GM23248 (cell line): ENCODE measurements at regions not wholly inside any gene's neighbourhood (a gene's known extent, or its start where the extent isn't known, plus 50 kb on each side); places are given as distances from the start of the nearest gene placed in this dataset.

Experiments used
- DNase-seq: peaks from one replicate; pipeline ENCODE4 v3.0.0-alpha.2; 2015
- H2AFZ ChIP-seq: fragments of 200-600 bp; sonication (generic); 2 replicates; pipeline ENCODE4 v1.6.1; 2016; ENCODE audit warnings: antibody characterized with exemption
- H3F3A ChIP-seq: fragments of 200-600 bp; sonication (generic); 2 replicates; pipeline ENCODE4 v1.6.1; 2016; ENCODE audit warnings: mild to moderate bottlenecking, antibody characterized with exemption, mixed run types; ENCODE audit not compliant: insufficient read depth
- H3K27ac ChIP-seq: fragments of 200-600 bp; sonication (generic); 2 replicates; pipeline ENCODE4 v1.5.1; 2016; ENCODE audit warnings: mild to moderate bottlenecking
- H3K27me3 ChIP-seq: fragments of 200-600 bp; sonication (generic); replicated peaks from 2 replicates; pipeline ENCODE4 v1.6.1; 2016; ENCODE audit warnings: mild to moderate bottlenecking; ENCODE audit not compliant: insufficient read depth
- H3K36me3 ChIP-seq: fragments of 200-600 bp; sonication (generic); 2 replicates; pipeline ENCODE4 v1.6.1; 2016; ENCODE audit warnings: low read depth, mild to moderate bottlenecking
- H3K4me1 ChIP-seq: fragments of 200-600 bp; sonication (generic); 2 replicates; pipeline ENCODE4 v1.6.1; 2016; ENCODE audit warnings: mild to moderate bottlenecking; ENCODE audit not compliant: insufficient read depth
- H3K4me2 ChIP-seq: fragments of 200-600 bp; sonication (generic); one replicate; pipeline ENCODE4 v1.6.1; 2016; ENCODE audit warnings: mild to moderate bottlenecking; ENCODE audit not compliant: unreplicated experiment
- H3K4me3 ChIP-seq: fragments of 200-600 bp; sonication (generic); 2 replicates; pipeline ENCODE4 v1.5.1; 2016; ENCODE audit warnings: mild to moderate bottlenecking
- H3K79me2 ChIP-seq: fragments of 200-600 bp; sonication (generic); 2 replicates; pipeline ENCODE4 v1.6.1; 2016; ENCODE audit warnings: mild to moderate bottlenecking; ENCODE audit not compliant: insufficient read depth
- H3K9ac ChIP-seq: fragments of 200-600 bp; sonication (generic); 2 replicates; pipeline ENCODE4 v1.6.1; 2016; ENCODE audit warnings: mild to moderate bottlenecking
- H3K9me2 ChIP-seq: fragments of 200-600 bp; sonication (generic); 2 replicates; pipeline ENCODE4 v1.6.1; 2016; ENCODE audit warnings: mixed run types, mild to moderate bottlenecking, moderate library complexity; ENCODE audit not compliant: insufficient read depth
- H3K9me3 ChIP-seq: fragments of 200-600 bp; sonication (generic); one replicate; pipeline ENCODE4 v1.6.1; 2017; ENCODE audit warnings: low read depth
- H4K20me1 ChIP-seq: fragments of 200-600 bp; sonication (generic); 2 replicates; pipeline ENCODE4 v1.6.0; 2016; ENCODE audit not compliant: insufficient read depth
- EZH2 ChIP-seq: fragments of 200-600 bp; sonication (generic); IDR thresholded peaks from 2 replicates; pipeline ENCODE4 v1.6.1; 2018; ENCODE audit warnings: antibody characterized with exemption, mild to moderate bottlenecking; ENCODE audit not compliant: insufficient read depth, poor library complexity, severe bottlenecking
- EZH2phosphoT487 ChIP-seq: fragments of 200-600 bp; sonication (generic); IDR thresholded peaks from 2 replicates; pipeline ENCODE4 v1.6.1; 2018; ENCODE audit warnings: antibody characterized with exemption, moderate library complexity, mild to moderate bottlenecking, low read depth; ENCODE audit not compliant: insufficient read depth
- WGBS, 2 experiments: methylation state at CpG; one replicate each; pipeline ENCODE4 v1.1.6; 2015 to 2017; ENCODE audit warnings: low lambda C conversion rate in 2 of 2, low coverage in 1 of 2; ENCODE audit errors: missing lambda C conversion rate in 2 of 2; 5-methylcytosine and 5-hydroxymethylcytosine counted together
- in situ Hi-C: fragments of 300-500 bp; cut with MboI; formaldehyde crosslinking; loops from 2 replicates; pipeline ENCODE4 v1.15.0; 2020

DNA sequence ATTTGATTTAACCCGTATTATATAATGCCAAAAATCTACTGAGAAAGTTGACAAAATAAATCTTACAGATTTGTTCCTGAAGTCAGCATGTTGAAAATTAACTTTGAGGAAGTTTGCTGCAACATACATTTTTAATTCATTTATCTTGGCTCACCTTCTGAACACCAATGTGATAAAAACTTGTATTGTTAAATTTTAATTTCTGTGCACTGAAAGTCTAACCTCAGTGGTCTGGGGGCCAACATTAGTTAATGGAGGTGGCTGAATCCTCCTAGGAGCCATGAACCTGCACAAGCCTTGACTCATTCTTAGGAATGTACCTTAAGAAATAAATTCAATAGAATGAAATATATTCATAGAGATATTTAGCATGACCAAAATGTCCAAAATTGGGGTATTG is 95.3 kb downstream of the ADSS2 start:
- Histone ChIP-seq H3K27ac (no peak overlapping the region), H3K9ac (no peak overlapping the region), H3K9me3 (no peaks in the 10 kb centered on the region), H3K9me2 (no peaks in the 10 kb centered on the region), H2AFZ (no peak overlapping the region), H3K36me3 (no peaks in the 10 kb centered on the region), H3F3A (peaks cover 23% of the 10 kb centered on the region), H3K4me2 (no peak overlapping the region), H3K79me2 (no peaks in the 10 kb centered on the region), H3K27me3 (no peaks in the 10 kb centered on the region), H3K4me1 (peaks cover 22% of the 10 kb centered on the region), H4K20me1 (no peaks in the 10 kb centered on the region), H3K4me3 (no peak overlapping the region)
- no peak for DNase-seq
- TF ChIP-seq EZH2phosphoT487 (no peak), EZH2 (no peak)
- in situ Hi-C loops = no loop called here
- WGBS, 2 experiments = 53 to 72% methylated on average over 1 of the region's 1 CpG
